ENCODE measurements at regions not wholly inside any gene's neighbourhood (a gene's known extent, or its start where the extent isn't known, plus 50 kb on each side); places are given as distances from the start of the nearest gene placed in this dataset.
"Not testable (repeated sequence)": the region's sequence is repeated elsewhere in the genome, so short reads cannot be mapped to it uniquely, and the experiment has no call there.

DNA sequence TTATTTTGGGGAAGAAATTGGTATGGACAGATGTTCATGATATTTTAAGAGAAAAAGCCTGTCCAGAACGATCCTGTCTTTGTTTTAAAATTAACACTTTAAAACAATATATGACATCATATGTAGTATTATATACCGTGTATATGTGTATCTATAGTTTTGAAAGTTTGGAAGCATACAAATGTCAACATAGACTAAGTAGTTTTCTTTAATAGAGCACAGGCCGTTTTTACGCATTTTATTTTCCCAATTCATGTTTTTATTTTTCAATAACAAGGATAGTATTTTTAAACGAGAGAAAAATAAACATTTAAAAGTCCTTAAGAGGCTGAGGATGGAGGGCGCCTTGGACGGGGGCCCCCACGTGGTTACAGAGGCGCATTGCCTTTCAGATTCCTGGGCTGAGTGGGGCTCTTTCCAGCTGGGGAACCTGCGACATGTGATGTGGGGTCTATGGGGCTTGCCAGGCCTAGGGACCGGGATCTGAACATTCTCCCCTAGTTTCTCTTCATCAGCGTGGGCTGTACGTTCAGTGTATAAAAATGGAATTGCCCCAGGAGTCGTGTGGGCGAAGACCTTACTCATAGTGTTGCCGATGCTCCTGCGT, 127.8 kb upstream of the ZNF746 start:
- Histone ChIP-seq H4K20me1 (ENCODE audit: insufficient read depth, poor library complexity, severe bottlenecking) (peaks cover 22% of the 10 kb centered on the region), H3K9me3 (ENCODE audit: low read depth) (no peaks in the 10 kb centered on the region), H3K9me2 (replicated peaks; ENCODE audit: insufficient read depth) (no peaks in the 10 kb centered on the region), H3K4me3 (peak overlapping the region; percentile 83), H3K79me2 (peaks cover 27% of the 10 kb centered on the region), H3K27ac (peak overlapping the region; percentile 88), H3K4me1 (ENCODE audit: insufficient read depth) (peaks cover 13% of the 10 kb centered on the region), H3K27me3 (peaks cover 3% of the 10 kb centered on the region), H3K4me2 (peak overlapping the region; percentile 87), H2AFZ (peak overlapping the region; percentile 97), H3K36me3 (replicated peaks; ENCODE audit: insufficient read depth, low read depth) (no peaks in the 10 kb centered on the region)
- WGBS (ENCODE audit: low lambda C conversion rate, missing lambda C conversion rate) = 37% methylated on average over 17 of the region's 17 CpGs
- TF ChIP-seq, protein P1, sequence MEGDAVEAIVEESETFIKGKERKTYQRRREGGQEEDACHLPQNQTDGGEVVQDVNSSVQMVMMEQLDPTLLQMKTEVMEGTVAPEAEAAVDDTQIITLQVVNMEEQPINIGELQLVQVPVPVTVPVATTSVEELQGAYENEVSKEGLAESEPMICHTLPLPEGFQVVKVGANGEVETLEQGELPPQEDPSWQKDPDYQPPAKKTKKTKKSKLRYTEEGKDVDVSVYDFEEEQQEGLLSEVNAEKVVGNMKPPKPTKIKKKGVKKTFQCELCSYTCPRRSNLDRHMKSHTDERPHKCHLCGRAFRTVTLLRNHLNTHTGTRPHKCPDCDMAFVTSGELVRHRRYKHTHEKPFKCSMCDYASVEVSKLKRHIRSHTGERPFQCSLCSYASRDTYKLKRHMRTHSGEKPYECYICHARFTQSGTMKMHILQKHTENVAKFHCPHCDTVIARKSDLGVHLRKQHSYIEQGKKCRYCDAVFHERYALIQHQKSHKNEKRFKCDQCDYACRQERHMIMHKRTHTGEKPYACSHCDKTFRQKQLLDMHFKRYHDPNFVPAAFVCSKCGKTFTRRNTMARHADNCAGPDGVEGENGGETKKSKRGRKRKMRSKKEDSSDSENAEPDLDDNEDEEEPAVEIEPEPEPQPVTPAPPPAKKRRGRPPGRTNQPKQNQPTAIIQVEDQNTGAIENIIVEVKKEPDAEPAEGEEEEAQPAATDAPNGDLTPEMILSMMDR (IDR thresholded peaks at IDR 0.05; ENCODE audit: poor library complexity) = peak; percentile 57
- no peak for TF ChIP-seq EZH2phosphoT487 (IDR thresholded peaks at IDR 0.05; ENCODE audit: low read depth, severe bottlenecking, unreplicated experiment)
- TF ChIP-seq EZH2 (IDR thresholded peaks at IDR 0.05; ENCODE audit: borderline replicate concordance) = no peak
- DNase-seq (ENCODE audit: low spot score) = peak; percentile 72

DNA sequence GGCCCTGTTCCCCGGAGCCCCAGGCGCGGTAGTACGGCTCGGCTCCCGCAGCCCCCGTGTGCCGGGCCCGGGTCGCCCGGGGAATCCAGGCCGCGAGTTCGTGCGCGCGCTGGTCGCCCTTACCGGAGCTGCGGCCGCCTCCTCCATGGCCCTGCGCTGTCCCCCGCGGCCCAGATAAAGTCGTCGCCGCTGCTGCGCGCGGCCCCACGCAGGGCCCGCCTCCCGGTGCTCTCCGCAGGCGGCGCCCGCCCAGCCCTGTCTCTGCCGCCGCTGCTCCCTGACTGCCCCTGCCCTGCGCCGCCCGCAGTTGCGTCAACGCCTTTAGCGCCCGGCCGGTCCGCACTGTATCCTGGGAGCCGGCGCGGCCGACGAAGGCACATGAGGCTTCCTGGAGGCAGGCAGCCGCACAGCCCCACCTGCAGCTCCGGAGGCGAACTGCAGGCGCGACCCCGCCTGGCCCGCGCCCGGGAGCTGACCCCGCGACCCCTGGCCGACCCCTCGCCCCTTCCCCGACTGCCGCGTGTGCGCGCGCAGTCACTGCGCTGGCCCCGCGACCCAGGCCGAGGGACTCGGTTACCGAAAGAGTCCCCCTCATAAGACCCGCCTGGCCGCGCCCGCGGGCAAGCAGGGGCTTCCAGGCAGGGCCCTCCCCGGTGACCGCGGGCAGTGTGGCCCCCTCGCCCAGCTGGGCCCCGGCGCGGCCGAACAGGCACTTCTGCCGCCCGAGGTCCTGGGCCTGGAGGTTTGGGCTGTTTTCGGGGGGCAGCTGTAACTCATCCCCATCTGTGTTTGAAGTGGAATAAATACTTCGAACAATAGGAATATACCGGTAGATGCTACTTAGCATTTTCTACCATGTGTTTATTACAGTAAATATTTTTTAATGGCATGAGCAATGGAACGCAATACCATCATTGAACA, 127.1 kb upstream of the ZNF746 start:
- TF ChIP-seq, protein P1 (IDR thresholded peaks at IDR 0.05; ENCODE audit: poor library complexity) = peak; percentile 85
- no peak for TF ChIP-seq EZH2 (IDR thresholded peaks at IDR 0.05; ENCODE audit: borderline replicate concordance)
- H2AFZ ChIP-seq = peak overlapping the region; percentile 97
- peak; percentile 97 for DNase-seq (ENCODE audit: low spot score)
- H3K27ac ChIP-seq = peak overlapping the region; percentile 88
- H3K36me3 ChIP-seq (replicated peaks; ENCODE audit: insufficient read depth, low read depth) = no peaks in the 10 kb centered on the region
- WGBS (ENCODE audit: low lambda C conversion rate, missing lambda C conversion rate) = 5% methylated on average over 37 of the region's 97 CpGs
- H3K4me1 ChIP-seq (ENCODE audit: insufficient read depth) = peaks cover 13% of the 10 kb centered on the region
- H3K27me3 ChIP-seq = no peaks in the 10 kb centered on the region
- H3K4me2 ChIP-seq = peak overlapping the region; percentile 93
- no peaks in the 10 kb centered on the region for H3K9me3 ChIP-seq (ENCODE audit: low read depth)
- H3K79me2 ChIP-seq = peaks cover 27% of the 10 kb centered on the region
- H4K20me1 ChIP-seq (ENCODE audit: insufficient read depth, poor library complexity, severe bottlenecking) = peaks cover 22% of the 10 kb centered on the region
- no peaks in the 10 kb centered on the region for H3K9me2 ChIP-seq (replicated peaks; ENCODE audit: insufficient read depth)
- peak overlapping the region; percentile 83 for H3K4me3 ChIP-seq

DNA sequence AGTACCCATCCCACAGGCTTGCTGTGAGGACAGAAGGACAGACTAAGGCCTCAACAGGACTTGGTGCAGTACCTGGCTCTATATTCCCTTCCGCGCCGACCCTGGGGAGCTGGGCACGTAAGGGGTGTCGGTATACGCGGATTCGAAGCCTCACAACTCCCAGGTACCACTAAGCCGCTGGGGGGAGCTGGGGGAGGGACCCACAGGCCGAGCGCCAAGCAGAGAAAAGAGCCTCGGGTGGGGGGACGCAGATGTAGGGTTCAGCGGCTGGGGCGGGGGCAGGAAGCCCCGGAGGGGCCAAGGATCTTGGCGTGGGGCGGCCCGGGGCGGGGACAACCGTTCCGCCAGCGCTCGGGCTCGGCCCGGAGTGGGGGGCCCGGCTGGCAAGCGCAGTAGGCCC, 126.4 kb upstream of the ZNF746 start:
- no peaks in the 10 kb centered on the region for H3K9me2 ChIP-seq (replicated peaks; ENCODE audit: insufficient read depth)
- H3K27me3 ChIP-seq = no peaks in the 10 kb centered on the region

DNA sequence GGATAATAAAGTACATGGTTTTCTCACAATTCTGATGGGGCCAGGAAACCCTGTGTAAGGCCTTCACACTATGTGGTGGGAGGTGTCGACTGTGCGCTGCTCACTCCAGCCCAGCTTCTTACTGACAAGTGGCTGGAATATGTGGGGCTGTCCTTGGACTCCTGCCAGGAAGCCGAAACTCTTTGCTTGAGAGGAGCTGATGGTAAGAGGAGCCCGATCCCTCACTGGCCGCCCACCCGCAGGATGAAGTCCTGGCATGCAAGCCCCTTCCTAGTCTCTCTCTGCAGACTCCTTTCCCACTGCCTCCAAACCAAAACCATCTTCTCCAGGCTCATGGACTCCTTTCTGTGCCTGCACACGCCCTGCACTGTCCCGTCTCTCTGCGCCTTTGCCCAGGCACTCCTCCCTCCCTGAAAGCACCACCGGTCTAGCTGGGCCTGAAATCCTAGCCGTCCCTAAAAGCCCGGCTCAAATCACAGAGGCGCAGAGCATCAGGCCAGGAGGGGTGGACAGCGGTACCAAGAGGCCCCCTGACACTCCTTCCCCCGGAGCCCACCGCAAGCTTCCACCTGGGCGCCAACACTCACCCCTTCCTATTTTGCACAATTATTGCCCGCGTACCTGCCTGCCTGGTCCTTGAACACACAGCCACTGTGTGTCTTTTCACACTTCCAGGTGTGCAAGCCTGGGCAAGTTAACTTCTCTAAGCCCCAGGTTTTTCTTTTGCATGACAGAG, 125.8 kb upstream of the ZNF746 start:
- peak; percentile 42 for DNase-seq (ENCODE audit: low spot score)
- H3K79me2 ChIP-seq = peaks cover 27% of the 10 kb centered on the region
- peak overlapping the region; percentile 83 for H3K4me3 ChIP-seq
- not testable (repeated sequence) for H3K9me3 ChIP-seq (ENCODE audit: low read depth); H3K27me3 ChIP-seq; H3K9me2 ChIP-seq (replicated peaks; ENCODE audit: insufficient read depth); H3K36me3 ChIP-seq (replicated peaks; ENCODE audit: insufficient read depth, low read depth)
- H3K27ac ChIP-seq = peak overlapping the region; percentile 83
- peaks cover 22% of the 10 kb centered on the region for H4K20me1 ChIP-seq (ENCODE audit: insufficient read depth, poor library complexity, severe bottlenecking)
- peaks cover 13% of the 10 kb centered on the region for H3K4me1 ChIP-seq (ENCODE audit: insufficient read depth)
- peak overlapping the region; percentile 65 for H2AFZ ChIP-seq
- peak overlapping the region; percentile 93 for H3K4me2 ChIP-seq
- WGBS (ENCODE audit: low lambda C conversion rate, missing lambda C conversion rate) = 45% methylated on average over 19 of the region's 19 CpGs

More for the DNA sequence above, 126.4 kb upstream of the ZNF746 start:
- Histone ChIP-seq H4K20me1 (ENCODE audit: insufficient read depth, poor library complexity, severe bottlenecking) (peaks cover 22% of the 10 kb centered on the region), H2AFZ (peak overlapping the region; percentile 65), H3K4me1 (ENCODE audit: insufficient read depth) (peaks cover 13% of the 10 kb centered on the region), H3K9me3 (ENCODE audit: low read depth) (no peaks in the 10 kb centered on the region), H3K4me3 (peak overlapping the region; percentile 83), H3K4me2 (peak overlapping the region; percentile 93), H3K27ac (peak overlapping the region; percentile 83), H3K79me2 (peaks cover 27% of the 10 kb centered on the region), H3K36me3 (replicated peaks; ENCODE audit: insufficient read depth, low read depth) (no peaks in the 10 kb centered on the region)
- DNase-seq (ENCODE audit: low spot score) = peak; percentile 61
- no peak for TF ChIP-seq EZH2 (IDR thresholded peaks at IDR 0.05; ENCODE audit: borderline replicate concordance)
- TF ChIP-seq, protein P1 (IDR thresholded peaks at IDR 0.05; ENCODE audit: poor library complexity) = no peak
- no peak for TF ChIP-seq EZH2phosphoT487 (IDR thresholded peaks at IDR 0.05; ENCODE audit: low read depth, severe bottlenecking, unreplicated experiment)
- 2% methylated on average over 11 of the region's 28 CpGs for WGBS (ENCODE audit: low lambda C conversion rate, missing lambda C conversion rate)
